HG03159 (cell line): ENCODE measurements at regions not wholly inside any gene's neighbourhood (a gene's known extent, or its start where the extent isn't known, plus 50 kb on each side); places are given as distances from the start of the nearest gene placed in this dataset.
"Not testable (repeated sequence)": the region's sequence is repeated elsewhere in the genome, so short reads cannot be mapped to it uniquely, and the experiment has no call there.

ENCODE experiments used
- ATAC-seq: cut with Tn5 transposase; IDR thresholded peaks from one replicate; pipeline ENCODE4 v1.9.1; 2021; ENCODE audit warnings: mild to moderate bottlenecking, moderate library complexity; ENCODE audit not compliant: unreplicated experiment

DNA sequence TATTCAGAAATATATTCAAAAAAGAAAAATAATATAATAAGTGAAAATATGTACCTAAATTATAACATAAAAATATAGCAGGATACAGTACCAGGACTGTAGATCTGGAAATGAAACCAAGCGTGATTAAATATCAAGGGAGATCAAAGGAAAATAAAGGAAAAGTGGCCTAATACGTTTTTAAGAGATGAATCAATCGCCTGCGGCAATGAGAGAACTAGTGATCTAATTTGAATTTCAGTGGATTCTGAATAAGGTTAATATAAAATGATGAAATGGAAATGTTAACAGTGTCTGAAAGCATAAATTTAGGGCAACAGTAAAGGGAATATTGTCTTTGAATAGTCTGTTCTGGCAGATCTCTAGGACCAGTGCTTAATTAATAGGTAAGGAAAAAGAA lies 1761.9 kb upstream of the ACO1 start:
- ATAC-seq = no peak

DNA sequence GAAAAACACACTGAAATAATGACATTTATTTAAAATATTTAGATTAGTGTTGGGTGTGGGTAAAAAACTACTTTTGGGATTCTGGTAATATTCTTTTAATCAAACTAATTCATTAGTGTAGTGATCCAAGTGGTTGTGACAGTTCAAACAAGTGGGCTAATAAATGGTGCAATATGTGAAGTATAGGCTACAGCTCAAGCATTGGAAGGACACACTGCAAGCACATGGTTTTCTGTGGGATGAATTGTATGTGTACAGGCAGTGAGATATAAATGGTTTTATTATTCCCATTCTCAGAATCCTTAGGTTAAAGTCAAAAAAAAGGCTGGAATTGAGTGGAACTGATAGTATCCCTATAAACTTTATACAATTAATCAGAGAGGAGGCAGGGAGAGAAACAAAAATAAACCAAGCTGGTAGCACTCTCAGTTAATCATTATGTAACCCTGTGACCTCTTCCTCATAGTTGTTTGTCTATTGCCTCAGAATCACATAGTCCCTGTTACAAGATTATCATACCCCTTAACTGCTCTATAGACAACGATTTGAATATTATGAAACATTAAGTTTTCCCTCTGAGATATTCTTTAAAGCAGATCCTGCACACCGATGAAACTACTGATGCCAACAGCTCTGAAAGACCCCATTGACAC lies 1755.4 kb upstream of the ACO1 start:
- no peak for ATAC-seq

DNA sequence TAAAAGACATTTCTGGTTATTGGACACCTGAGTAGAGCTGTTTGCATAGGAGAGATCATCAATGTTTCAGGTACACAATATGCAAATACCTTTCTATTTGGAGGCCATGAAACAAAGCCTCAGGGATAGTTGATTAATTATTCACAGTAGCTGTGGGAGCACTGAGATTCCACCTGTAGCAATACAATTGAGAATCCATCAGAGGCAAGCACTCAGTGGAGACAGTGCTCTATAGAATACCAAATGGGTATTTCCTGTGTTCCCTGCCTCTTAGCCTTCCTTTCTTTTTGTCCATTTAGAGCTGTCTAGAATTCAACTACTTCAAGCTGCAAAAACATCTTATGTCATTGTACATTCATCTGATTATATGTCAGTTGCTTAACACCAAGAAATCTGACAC lies 1754.0 kb upstream of the ACO1 start:
- ATAC-seq = no peak

DNA sequence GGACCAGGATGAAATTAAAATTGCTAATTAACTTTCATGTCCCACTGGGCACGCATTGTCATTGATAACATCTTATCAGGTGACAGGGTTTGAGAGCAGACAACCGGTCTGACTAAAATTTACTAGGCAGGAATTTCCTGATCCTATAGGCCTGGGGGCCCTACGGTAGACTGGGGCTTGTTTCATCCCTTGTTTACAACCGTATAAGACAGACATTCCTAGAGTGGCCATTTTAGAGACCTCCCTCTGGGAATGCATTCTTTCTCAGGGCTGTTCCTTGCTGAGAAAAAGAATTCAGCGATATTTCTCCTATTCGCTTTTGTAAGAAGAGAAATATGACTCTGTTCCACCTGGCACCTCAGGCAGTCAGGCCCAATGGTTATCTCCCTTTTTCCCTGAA lies 1737.8 kb upstream of the ACO1 start:
- ATAC-seq = not testable (repeated sequence)

DNA sequence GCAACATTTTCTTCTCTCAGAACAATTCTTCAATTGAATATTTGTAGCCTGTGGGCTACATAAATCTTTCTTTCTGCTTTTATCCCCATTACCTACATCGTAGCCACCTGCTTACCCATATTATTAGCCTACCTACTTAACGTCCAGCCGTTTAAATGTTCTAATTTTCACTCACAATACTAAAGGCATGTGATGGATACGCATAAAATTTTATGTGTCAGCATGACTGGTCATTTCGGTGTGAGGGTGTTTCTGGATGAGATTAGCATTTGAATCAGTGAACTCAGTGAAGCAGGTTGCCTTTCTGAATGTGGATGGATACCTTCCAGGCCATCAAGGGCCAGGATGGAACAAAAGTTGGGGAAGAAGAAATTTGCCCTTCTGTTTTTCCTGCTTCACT lies 1722.5 kb upstream of the ACO1 start:
- ATAC-seq = no peak

DNA sequence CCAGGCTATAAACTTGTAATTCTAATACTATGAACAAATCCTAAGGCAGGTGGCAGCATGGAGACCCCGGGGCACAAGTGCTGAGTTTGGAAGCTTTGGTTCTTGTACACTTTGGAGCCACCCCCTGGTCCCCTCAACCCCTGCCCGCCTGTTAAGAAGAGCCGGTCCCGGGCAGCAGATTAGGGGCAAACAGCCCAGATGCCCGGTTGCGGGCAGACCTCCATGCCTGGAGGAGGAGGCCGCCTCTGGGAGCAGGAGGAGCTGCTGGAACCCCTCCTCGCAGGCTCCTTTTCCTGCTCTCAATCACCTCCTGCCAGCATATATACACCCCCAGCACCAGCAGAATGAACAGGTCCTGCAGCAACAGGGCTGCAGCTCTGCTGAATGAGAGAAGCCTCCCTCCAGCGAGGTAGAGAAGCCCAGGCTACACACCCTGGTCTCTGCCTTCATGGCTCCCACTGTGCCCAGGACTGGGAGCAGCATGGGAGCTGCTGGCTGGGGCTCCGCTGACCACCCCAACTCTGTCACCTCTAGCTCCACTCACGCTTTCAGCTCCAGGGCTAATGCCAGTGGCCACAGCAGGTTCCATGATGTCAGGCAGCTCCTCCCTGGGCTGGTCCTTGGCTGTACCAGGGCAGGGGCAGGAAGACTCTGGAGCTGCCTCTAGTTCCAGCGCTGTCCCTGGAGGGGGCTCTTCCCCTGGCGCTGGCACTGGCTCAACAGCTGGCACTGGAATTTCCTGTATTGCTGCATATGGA lies 1713.5 kb upstream of the ACO1 start:
- no peak for ATAC-seq

DNA sequence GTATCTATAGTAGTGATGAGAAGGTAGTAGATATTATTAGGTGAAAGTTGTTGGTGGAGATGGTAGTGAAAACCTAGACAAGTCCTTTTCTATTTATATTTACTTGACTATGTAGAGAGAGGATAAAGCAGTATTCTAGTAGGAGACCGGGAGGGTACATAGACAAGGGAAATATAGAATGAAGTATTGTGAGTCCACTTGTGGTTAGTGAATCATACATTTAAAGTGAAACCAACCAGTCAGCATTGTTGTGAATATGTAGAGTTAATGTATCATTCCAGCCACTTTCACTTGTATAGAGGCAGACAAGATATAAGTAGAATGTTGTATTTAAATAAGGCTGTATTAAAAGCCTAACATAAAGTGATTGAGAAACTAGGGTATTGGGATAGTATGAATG lies 1711.3 kb upstream of the ACO1 start:
- ATAC-seq = no peak

DNA sequence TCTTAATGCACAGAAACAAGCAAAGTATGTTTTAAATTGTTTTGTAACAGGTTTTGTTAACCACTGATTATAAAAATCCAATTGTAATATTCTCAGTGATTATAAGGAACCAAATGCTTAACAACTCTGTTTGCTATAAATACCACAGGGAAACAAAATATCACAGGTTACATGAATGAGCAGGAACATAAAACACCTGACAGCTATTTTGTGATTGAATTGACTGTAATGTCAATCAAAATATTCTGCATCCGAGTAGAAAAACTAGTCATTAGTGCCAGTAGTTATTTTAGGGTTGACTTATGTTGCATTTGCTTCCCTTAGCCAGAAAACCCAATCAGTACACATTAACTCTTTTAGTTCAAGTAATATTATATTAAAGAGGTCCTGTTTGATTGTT lies 1707.8 kb upstream of the ACO1 start:
- ATAC-seq = no peak

DNA sequence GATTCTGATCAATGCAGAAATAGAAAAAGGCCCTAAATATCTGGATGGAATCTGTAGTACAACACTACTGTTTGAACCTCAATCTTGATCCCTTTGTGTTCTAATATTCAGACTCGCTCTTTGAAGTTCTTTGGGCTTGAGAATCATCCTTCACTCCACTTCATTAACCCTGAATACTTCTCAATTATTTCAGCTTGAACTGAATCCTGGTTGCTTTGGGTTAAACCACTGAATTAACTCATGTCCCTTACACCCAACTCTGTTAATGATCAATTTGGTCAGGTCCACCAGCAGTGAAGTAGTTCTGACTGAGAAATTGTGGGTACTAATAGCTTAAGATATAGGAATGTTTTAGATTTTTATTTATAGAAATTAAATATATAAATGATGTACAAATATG lies 1707.2 kb upstream of the ACO1 start:
- no peak for ATAC-seq

DNA sequence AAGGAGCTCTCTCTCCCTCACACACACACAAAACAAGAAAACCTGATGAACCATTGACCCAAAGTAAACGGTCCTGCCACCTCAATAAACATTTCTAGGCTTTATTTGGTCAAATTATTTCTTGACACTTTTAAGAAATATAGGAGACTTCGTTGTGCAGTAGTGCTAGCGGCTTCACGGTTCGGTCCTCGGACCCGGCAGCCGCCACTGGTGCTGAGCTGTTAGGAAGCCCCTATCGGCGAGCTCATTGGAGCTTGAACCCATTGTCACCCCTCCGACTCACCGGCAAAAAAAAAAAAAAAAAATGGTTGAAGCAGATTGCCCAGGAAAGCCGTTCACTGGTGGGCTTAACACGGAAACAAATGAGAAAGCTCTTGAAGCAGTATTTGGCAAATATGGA lies 1695.6 kb upstream of the ACO1 start:
- no peak for ATAC-seq

DNA sequence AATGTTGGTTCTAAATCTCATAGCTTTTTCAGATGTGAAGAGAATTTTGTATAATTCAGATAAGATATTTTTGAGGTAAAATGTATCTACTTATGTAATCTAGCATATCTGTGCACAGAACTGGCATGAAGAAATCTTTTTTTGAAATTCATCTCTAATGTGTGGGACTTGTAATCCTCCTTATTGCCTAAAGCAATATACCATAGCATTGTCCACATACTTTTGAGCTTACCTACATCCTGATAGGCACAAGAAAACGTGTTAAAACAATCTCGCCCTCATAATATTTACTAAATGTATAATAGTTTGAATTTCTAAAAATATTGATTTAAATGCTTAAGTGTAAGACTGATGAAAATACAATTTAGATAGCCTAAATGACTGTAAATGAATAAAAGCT lies 1686.5 kb upstream of the ACO1 start:
- no peak for ATAC-seq

DNA sequence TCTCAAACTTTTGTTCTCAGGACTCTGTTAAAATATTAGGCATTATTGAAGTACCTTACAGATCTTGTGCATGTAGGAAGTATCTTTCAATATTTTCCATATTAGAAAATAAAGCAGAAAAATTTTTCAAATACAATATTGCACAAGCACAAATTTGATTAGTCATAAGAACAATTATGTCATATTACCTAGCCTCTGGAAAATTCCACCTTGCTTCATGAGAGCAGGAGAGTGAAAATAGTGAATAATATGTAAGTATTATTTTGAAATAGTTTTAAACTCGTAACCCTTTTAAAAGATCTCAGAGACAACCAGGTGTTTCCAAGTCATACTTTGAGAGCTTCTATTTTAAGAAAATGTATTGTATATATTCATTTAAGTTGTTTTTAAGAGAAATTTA lies 1672.9 kb upstream of the ACO1 start:
- no peak for ATAC-seq

DNA sequence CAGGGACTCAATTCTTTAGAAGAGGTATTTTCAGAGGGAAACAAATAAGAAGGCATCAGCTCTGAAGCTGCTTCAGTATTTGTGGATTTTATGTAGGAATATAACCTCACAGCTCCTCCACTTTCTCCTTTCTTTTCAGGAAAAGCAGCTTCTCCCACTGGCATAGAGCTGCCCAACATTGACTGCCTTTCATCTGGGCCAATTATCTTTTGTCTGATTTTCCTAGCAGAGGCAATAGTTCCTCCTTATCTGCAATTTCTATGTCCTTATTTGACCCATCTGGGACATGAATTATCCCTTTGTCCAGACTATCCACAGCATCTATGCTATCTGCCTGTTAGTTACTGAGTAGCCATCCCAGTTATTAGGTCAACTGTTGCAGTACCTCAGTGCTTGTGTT lies 1671.2 kb upstream of the ACO1 start:
- ATAC-seq = no peak

DNA sequence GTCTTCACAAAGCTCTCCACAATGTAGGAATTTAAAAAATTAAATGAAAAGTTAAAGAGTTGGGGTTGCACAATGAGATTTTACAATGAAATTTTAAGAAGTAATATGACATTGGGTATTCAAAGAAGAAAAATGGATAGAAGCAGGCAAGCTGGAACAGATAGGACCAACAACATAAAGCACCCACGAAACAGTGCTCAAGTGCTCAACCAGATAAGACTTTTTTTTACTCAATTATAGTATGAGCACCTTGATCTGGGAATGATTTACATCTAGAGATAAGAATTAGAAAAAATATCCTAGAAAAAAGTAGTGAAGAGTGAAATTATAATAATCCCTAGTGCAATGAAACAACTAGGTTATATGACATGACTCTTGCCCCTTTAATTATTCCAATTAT lies 1670.1 kb upstream of the ACO1 start:
- ATAC-seq = no peak

DNA sequence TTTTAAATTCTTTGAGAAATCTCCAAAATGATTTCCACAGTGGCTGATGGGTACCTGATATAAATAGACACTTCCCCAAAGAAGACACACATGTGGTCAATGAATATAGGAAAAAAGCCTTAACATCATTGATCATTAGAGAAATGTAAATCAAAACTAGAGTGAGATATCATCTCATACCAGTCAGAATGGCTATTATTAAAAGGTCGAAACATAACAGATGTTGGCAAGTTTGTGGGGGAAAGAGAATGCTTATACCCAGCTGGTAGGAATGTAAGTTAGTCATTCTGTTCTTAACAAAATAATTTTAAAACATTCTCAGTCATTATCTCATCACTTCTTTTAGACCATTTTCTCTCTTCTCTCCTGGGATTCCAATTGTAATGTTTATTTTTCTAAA lies 1666.0 kb upstream of the ACO1 start:
- no peak for ATAC-seq

DNA sequence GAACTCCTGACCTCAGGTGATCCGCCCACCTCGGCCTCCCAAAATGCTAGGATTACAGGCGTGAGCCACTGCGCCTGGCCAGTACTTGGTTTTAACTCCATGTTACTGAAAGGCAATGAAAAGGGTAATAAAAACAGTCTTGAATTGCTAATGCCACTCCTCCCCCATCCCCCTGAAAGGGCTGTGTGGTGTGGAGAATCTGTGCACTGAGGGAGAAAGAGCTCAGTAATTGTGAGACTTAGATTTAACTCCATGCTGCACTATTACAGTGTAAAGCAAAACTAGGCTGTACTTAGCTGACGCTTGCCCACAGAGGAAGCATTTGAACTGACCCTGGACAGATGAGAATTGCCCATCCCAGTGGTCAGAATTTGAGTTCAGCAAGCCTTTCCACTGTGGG lies 1662.4 kb upstream of the ACO1 start:
- no peak for ATAC-seq

DNA sequence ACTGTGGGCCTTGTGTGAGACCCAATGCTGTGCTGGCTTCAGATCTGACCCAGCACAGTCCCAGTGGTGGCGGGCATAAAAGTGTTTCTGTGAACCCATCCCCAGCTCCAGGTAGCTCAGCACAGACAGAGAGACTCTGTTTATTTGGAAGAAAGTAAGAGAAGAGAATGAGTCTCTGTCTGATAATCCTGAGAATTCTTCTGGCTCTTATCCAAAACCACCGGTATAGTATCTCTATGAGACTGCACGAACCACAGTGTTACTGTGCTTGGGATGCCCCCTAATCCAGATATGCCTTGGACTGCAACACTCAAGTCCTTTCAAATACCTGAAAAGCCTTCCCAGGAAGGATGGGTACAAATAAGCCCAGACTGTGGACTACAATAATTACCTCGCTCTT lies 1660.8 kb upstream of the ACO1 start:
- ATAC-seq = no peak

DNA sequence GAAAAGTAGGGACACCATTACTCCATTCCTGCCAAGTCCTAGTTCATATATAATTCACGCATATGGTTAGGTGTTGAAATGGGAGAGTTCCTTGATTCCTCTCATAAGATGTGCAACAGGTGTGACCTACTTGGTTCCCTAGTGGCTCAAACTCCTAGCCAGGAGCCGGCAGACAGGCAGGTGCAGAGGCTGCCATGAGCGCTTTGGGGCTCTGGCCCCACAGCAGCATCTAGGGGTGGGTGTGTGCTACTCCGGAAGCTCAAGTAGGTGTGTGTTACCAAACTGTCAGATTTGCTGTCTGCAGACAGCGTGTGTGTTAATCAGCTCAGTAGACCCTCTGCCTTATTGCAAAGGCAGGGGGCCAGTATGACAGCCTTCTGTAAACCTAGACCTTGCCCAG lies 1652.4 kb upstream of the ACO1 start:
- ATAC-seq = no peak

DNA sequence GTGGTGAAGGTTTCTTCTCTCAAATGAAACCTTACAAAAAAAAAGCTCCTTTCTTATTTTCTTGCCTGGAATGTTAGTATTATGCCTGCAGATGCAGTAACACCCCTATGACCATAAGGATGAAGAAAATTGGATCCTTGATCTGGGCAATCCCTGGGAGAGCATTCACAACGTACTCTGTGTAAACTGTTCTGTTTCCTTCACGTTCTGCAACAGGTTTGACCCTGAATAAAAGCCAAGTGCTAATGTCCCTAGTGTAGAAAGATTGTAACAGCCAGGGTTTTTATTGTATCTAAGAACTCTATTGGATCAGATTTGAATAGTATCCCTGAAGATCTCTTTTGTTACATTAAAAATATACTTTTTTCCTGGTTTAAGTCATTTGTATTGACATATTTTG lies 1639.6 kb upstream of the ACO1 start:
- no peak for ATAC-seq

DNA sequence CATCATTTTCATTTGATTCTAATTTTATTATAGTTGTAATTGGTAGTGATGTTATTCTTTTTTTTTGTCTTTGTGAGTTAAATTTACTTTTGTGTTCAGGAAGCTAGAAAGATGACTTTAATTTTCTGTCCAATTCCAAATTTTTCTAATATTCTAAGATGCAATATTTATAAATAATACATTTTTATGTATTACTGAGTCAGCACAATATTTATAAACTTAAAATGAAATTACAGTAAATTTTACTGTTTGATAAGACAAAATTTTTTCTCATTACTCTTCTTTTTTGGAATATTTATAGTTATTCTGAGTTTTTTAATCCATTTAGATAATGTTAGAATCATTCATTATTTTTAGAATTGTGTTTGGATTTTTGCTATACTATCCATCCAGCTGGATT lies 1637.9 kb upstream of the ACO1 start:
- no peak for ATAC-seq

DNA sequence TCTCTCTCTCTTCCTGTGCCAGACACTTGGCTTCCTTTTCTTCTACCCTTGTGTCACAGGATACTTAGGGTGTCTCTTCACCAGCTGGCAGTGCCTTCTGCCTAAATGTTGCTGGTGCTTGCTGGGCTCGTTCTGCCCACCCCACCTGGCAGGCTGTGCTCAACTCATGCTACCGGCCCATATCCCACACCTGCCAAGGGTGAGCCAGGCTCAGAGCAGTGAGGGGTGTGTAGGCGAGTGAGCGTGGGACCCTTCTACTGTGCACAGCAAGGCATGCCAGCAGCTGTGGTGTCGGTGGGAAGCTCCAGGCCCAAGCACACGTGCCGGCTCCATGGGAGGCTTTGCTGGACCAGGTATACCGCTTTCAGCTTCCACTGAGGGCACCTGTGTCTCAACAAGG lies 1626.7 kb upstream of the ACO1 start:
- no peak for ATAC-seq

DNA sequence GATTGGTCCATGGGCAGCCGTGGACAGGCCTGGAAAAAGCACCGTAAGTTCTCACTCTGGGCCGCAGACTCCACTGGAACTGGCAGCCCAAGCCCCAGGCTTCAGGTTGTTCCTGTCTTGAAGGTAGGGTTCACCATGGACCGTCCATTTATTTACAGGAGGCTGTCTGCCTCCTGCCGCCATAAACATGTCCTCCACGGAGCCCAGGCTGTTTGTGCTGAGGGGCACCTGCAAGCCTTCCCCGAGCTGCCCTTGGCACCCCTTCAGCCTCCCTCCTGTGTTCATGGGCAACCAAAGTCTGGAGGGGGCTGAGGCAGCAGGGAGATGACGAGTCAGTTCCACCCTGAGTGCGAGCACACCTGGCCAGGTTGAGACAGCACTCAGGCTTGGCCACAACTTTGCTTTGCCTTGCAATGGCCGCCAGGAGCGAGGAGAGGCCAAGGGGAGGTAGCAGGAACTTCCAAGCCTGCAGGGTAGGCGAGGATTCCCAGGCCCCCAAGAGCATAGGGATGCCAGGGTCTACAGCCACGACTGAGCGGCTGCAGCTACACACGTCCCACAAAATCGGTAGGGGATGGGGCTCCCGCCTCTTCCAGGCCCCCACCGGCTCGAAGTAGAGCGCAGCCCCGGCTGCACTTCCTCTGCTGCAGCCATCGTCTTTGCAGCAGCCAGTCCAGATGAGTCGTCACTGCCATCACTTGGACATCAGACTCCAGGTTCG lies 1625.6 kb upstream of the ACO1 start:
- ATAC-seq = no peak
